ENCODE measurements at regions not wholly inside any gene's neighbourhood (a gene's known extent, or its start where the extent isn't known, plus 50 kb on each side); places are given as distances from the start of the nearest gene placed in this dataset.
A peak's percentile ranks its signal among the peaks of the same experiment; 100 is the strongest.

DNA sequence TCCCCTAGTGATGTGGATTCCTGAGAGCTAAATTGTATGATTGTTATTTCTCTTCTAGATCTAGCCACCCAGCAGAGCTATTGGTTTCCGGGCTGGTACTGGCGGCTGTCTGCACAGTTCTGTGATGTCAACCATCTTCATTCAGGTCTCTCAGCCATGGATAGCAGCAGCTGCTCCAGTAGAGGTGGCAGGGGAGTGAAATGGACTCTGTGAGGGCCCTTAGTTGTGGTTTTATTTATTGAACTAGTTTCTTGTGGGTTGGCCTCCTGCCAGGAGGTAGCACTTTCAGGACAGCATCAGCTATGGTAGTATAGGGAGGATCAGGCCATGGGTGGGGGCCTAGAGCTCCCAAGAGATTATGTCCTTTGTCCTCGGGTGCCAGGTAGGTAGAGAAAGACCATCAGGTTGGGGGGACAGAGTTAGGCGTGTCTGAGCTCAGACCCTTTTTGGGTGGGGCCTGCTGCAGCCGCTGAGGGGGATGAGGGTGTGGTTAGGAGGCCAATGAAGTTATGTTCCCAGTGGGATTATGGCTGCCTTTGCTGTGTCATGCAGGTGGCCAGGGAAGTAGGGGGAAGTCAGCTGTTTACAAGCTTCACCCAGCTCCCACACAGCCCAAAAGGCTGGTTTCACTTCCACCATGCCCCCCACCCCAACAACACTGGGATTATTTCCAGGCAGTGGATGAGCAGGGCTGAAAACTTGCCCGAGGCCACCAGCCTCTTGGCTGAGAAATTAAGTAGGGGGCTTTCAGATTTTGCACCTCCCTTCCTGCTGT is 55.1 kb upstream of the RGS4 start:
- no peak for DNase-seq (ENCODE audit: low spot score)

GRCh38 chr1:163006051-163006834 is 62.9 kb upstream of the RGS4 start:
- DNase-seq (ENCODE audit: low spot score), result no peak

GRCh38 chr1:162997499-162998285 is 71.5 kb upstream of the RGS4 start:
- no peak for DNase-seq (ENCODE audit: low spot score)

GRCh38 chr1:162996261-162996660 is 72.9 kb upstream of the RGS4 start:
- no peak for DNase-seq (ENCODE audit: low spot score)

DNA sequence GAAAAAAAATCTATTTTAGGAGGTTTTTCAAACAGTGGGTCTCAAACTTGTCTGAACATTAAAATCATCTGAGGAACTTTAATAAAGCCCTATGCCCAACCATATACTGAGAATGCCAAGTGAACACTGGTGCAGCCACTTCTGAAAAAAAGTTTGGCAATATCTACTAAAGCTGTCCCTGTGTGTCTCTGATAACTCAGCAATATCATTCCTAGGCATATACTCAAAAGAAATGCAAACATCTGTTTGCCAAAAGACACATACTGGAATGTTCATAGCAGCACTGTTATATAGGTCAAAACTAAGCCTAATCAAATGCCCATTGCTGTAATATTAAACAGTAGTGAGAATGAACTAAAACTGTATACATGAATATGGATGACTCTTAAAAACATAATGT is 74.2 kb upstream of the RGS4 start:
- DNase-seq (ENCODE audit: low spot score), result peak; percentile 65

DNA sequence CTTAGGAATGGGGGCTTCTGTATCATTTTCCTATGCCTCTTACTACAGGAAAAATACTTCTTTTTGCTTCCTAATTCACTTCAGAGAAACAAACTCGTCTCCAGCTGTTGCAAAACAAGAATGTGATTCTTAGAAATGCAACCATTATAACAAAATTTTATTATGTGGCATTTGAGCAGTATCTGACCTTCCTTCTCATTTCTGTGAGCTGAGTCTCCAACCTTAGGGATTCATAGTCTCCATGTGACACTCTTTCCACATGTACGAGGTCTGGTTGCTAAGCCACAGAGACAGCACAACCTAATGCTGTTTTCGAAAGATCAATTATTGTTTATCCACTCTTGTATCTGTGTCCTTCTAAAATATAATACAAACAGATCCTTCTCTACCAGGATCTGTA is 75.3 kb upstream of the RGS4 start:
- DNase-seq (ENCODE audit: low spot score), result no peak

GRCh38 chr1:162992945-162993344 is 76.2 kb upstream of the RGS4 start:
- peak; percentile 64 for DNase-seq (ENCODE audit: low spot score)

DNA sequence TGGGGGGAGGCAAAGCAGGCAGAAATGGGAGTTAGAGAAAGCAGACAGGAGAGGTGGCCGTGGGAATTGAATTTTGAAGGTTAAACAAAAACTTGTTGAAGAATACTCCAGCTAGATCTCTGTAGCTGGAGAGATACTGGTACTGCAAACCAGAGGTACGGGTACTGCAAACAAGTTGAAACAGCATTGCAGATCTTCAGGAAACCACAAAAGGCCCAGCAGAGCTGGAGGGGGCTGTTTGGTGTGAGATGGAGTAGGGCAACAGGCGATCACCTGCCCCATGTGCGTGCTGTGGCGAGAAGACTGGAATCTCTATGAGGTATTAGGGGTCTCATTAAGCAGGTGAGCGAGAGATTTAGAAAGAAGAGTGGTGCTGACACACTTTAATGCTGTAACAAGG is 77.7 kb upstream of the RGS4 start:
- DNase-seq (ENCODE audit: low spot score), result no peak

DNA sequence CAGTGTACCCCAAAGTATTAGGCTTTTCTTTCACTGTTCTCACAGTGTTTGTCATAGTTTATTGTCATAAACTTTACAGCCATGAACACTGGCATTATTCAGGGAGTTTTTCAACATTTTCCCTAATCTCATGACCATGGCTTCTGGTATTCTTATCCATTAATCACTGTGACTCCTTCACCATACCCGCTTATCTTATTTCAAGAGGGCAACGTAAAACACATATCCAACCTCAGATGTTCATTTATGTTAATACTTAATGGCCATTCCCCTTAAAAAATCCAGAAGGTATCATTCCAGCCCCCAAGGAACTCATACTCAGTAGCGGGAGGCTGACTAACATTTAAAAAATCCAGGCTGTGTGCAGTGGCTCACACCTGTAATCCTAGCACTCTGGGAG is 78.5 kb upstream of the RGS4 start:
- no peak for DNase-seq (ENCODE audit: low spot score)

- no peak for DNase-seq (ENCODE audit: low spot score)
Observed at GRCh38 chr1:162988869-162989268, 80.3 kb upstream of the RGS4 start.

- no peak for DNase-seq (ENCODE audit: low spot score)
Observed at GRCh38 chr1:162987866-162988265, 81.3 kb upstream of the RGS4 start.

GRCh38 chr1:162985816-162986435 is 83.2 kb upstream of the RGS4 start:
- no peak for DNase-seq (ENCODE audit: low spot score)

GRCh38 chr1:162984699-162985098 is 84.5 kb upstream of the RGS4 start:
- peak; percentile 11 for DNase-seq (ENCODE audit: low spot score)

DNA sequence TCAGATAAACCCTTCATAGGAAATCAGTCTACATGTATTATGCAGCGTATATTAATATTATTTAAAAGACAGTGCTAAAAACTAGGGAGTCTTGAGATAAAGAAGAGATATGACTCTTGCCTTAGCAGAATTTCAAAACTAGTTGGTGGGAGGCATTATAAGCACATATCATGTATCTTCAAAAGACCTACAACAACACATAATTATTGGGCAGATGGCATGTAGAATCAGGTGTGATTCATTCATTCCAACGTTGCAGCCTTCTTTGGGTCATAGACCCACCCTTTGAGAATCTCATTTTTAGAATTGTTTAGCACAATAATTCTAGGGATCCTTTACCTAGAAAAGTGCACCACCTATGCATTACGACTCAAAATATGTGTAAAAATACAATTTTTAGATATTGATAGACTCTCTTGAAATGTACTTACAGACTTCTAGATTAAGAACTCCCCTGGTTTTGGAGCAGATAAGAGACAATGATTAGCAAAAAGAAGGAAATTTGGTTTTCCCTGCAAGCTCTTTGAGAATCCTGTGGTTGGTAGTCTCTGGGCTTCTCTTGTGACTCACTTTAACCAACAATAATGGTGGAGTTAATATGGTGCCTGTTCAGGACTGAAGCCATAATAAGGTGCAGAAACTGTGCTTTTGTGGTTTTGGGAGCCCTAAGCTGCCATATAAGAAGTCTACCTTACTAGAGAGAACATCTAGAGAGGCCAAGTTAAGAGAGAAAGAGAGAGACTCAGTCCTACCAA is 85.3 kb upstream of the RGS4 start:
- no peak for DNase-seq (ENCODE audit: low spot score)

GRCh38 chr1:162982364-162982763 is 86.8 kb upstream of the RGS4 start:
- no peak for DNase-seq (ENCODE audit: low spot score)

GRCh38 chr1:162977944-162978568 is 91.1 kb upstream of the RGS4 start:
- DNase-seq (ENCODE audit: low spot score), result no peak

- DNase-seq (ENCODE audit: low spot score), result no peak
Observed at GRCh38 chr1:162976628-162977027, 92.5 kb upstream of the RGS4 start.

GRCh38 chr1:162974810-162975209 is 94.4 kb upstream of the RGS4 start:
- DNase-seq (ENCODE audit: low spot score), result no peak

DNA sequence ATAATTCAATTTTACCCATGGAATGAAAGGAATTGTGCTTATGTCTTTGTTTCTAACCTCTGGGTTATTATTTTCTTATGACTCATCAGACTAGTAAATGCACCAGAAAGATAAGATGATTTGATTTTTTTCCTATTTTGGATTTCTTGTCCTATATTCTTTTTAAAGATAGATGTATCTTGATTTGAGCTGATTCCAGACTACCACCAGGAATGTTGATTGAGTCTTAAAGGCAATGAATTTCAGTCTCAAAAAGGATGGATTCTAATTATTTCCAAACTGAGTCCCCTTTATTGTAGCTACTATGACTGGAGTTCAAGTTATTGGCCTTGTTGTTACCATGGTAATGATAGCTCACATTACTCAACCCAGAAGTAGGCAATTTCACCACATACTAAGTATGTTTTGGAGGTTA is 95.8 kb upstream of the RGS4 start:
- peak; percentile 18 for DNase-seq (ENCODE audit: low spot score)

DNA sequence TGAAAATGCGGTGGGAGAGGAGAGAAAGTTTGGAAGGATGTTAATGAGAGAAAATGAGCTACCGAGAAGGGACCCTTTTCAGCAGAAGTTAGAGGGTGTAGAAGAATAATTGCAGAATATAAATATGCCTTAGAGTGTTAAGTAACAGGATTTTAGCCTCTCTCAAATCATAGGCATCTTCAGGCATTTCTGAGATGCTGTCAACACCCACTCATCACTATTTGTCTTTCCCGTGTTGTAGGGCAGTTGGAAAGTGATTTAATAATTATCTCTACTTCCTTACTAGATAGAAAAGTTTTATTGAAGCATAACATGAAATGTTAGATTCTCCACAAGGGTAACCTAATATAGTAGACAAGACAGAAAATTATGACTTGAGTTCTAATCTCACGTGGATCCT is 96.4 kb upstream of the RGS4 start:
- no peak for DNase-seq (ENCODE audit: low spot score)

GRCh38 chr1:162970021-162970420 is 99.1 kb upstream of the RGS4 start:
- no peak for DNase-seq (ENCODE audit: low spot score)

Data from umbilical cord (tissue), 1 donor.